ENCODE measurements at regions not wholly inside any gene's neighbourhood (a gene's known extent, or its start where the extent isn't known, plus 50 kb on each side); places are given as distances from the start of the nearest gene placed in this dataset.

GRCh38 chr11:23181022-23181807, 320.9 kb upstream of the CCDC179 start:
- H3K27me3 ChIP-seq (replicated peaks; ENCODE audit: control insufficient read depth, insufficient read depth, low read length), result no peaks in the 10 kb centered on the region
- peaks cover 4% of the 10 kb centered on the region for H3K27me3 Mint-ChIP-seq (ENCODE audit: insufficient read depth, unreplicated experiment)
- no peaks in the 10 kb centered on the region for H3K36me3 Mint-ChIP-seq (ENCODE audit: insufficient read depth, unreplicated experiment)
- H3K4me1 Mint-ChIP-seq (ENCODE audit: low read depth, unreplicated experiment), result no peaks in the 10 kb centered on the region
- no peak for DNase-seq
- peaks cover 20% of the 10 kb centered on the region for H3K9me3 Mint-ChIP-seq (ENCODE audit: unreplicated experiment)
- intact Hi-C loops (cut with micrococcal nuclease; ENCODE audit: unreplicated experiment), result no loop called here
- no peak overlapping the region for H3K4me3 Mint-ChIP-seq (ENCODE audit: unreplicated experiment)
- TF ChIP-seq CTCF (IDR thresholded peaks at IDR 0.05; ENCODE audit: insufficient read depth in 1 of 2, low read depth in 1 of 2, low read length in 1 of 2, severe bottlenecking in 1 of 2, unreplicated experiment in 1 of 2), result no peak
- POLR2A ChIA-PET, result no interaction called here
- no peak overlapping the region for H3K4me3 ChIP-seq (ENCODE audit: low read depth, low read length)
- no peaks in the 10 kb centered on the region for H3K36me3 ChIP-seq (ENCODE audit: control insufficient read depth, insufficient read depth, low read length)
- H3K4me1 ChIP-seq, result no peaks in the 10 kb centered on the region
- CTCF ChIA-PET, result no interaction called here
- no peak overlapping the region for H3K27ac Mint-ChIP-seq (ENCODE audit: unreplicated experiment)
- no TSS peak for BruUV-seq (replicated peaks)
- H3K9me3 ChIP-seq, result no peaks in the 10 kb centered on the region

- intact Hi-C loops (cut with micrococcal nuclease; ENCODE audit: unreplicated experiment), result no loop called here
- Histone ChIP-seq H3K36me3 (ENCODE audit: control insufficient read depth, insufficient read depth, low read length) (no peaks in the 10 kb centered on the region), H3K9me3 (no peaks in the 10 kb centered on the region; the same call in 1 of the 2 replicates), H3K4me1 (no peaks in the 10 kb centered on the region), H3K4me3 (ENCODE audit: low read depth, low read length) (no peak overlapping the region), H3K27me3 (replicated peaks; ENCODE audit: control insufficient read depth, insufficient read depth, low read length) (no peaks in the 10 kb centered on the region)
- Mint-ChIP-seq H3K27ac (ENCODE audit: unreplicated experiment) (no peak overlapping the region), H3K9me3 (ENCODE audit: unreplicated experiment) (no peaks in the 10 kb centered on the region), H3K36me3 (ENCODE audit: insufficient read depth, unreplicated experiment) (no peaks in the 10 kb centered on the region), H3K4me3 (ENCODE audit: unreplicated experiment) (no peak overlapping the region), H3K4me1 (ENCODE audit: low read depth, unreplicated experiment) (no peaks in the 10 kb centered on the region), H3K27me3 (ENCODE audit: insufficient read depth, unreplicated experiment) (peaks cover 11% of the 10 kb centered on the region)
- no peak for TF ChIP-seq CTCF (IDR thresholded peaks at IDR 0.05; ENCODE audit: insufficient read depth in 1 of 2, low read depth in 1 of 2, low read length in 1 of 2, severe bottlenecking in 1 of 2, unreplicated experiment in 1 of 2)
- ChIA-PET CTCF (no interaction called here), POLR2A (no interaction called here)
- no TSS peak for BruUV-seq (replicated peaks)
- DNase-seq, result no peak
Measured at GRCh38 chr11:23192256-23192655, 332.0 kb upstream of the CCDC179 start.

DNA sequence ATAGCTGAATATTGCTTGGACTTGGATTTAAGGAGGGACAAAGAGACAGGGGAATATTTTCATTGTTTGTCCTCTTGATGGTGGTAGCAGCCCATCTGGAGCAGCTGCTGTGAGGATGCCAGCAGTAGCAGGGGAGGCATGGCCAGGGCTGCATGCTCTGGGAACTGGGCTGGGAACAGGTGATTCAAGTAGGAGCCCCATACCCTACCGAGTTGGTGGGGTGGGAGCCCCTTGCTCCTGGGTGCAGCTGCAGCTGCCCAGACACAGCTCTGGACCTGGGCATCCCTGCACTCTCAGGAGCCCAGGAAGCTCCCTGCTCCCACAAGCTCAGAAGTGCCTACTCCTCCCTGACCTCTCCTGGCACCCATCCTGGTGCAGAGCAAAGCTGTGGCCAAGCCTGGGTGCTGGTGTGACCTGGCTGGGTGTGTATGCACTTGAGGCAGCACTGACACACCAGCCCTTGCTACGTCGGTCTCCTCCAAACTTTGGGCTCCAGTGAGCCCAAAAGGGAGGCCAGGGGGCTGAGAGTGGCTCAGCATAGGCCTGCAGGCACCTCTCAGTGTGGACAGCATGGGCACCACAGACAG, 341.8 kb upstream of the CCDC179 start:
- H3K27ac Mint-ChIP-seq (ENCODE audit: unreplicated experiment), result no peak overlapping the region
- Histone ChIP-seq H3K36me3 (ENCODE audit: control insufficient read depth, insufficient read depth, low read length) (no peaks in the 10 kb centered on the region), H3K9me3 (peaks cover 3% of the 10 kb centered on the region; the same call in 1 of the 2 replicates), H3K4me3 (ENCODE audit: low read depth, low read length) (no peak overlapping the region), H3K4me1 (no peaks in the 10 kb centered on the region), H3K27me3 (replicated peaks; ENCODE audit: control insufficient read depth, insufficient read depth, low read length) (no peaks in the 10 kb centered on the region)
- DNase-seq, result no peak
- H3K4me3 Mint-ChIP-seq (ENCODE audit: unreplicated experiment), result no peak overlapping the region
- POLR2A ChIA-PET, result no interaction called here
- H3K36me3 Mint-ChIP-seq (ENCODE audit: insufficient read depth, unreplicated experiment), result no peaks in the 10 kb centered on the region
- BruUV-seq (replicated peaks), result no TSS peak
- H3K4me1 Mint-ChIP-seq (ENCODE audit: low read depth, unreplicated experiment), result no peaks in the 10 kb centered on the region
- intact Hi-C loops (cut with micrococcal nuclease; ENCODE audit: unreplicated experiment), result no loop called here
- TF ChIP-seq CTCF (IDR thresholded peaks at IDR 0.05; ENCODE audit: insufficient read depth in 1 of 2, low read depth in 1 of 2, low read length in 1 of 2, severe bottlenecking in 1 of 2, unreplicated experiment in 1 of 2), result no peak
- peaks cover 13% of the 10 kb centered on the region for H3K9me3 Mint-ChIP-seq (ENCODE audit: unreplicated experiment)
- H3K27me3 Mint-ChIP-seq (ENCODE audit: insufficient read depth, unreplicated experiment), result no peaks in the 10 kb centered on the region
- CTCF ChIA-PET, result no interaction called here
